ENCODE measurements at regions not wholly inside any gene's neighbourhood (a gene's known extent, or its start where the extent isn't known, plus 50 kb on each side); places are given as distances from the start of the nearest gene placed in this dataset.

GRCh38 chr16:79493911-79494310 is 106.6 kb downstream of the MAF start:
- DNase-seq, result no peak

GRCh38 chr16:79492036-79492435 is 108.5 kb downstream of the MAF start:
- DNase-seq, result no peak

GRCh38 chr16:79485020-79485419 is 115.5 kb downstream of the MAF start:
- no peak for DNase-seq

- DNase-seq, result no peak
These were observed 116.3 kb downstream of the MAF start for GRCh38 chr16:79484237-79484636.

GRCh38 chr16:79483336-79483735 is 117.2 kb downstream of the MAF start:
- no peak for DNase-seq

GRCh38 chr16:79482011-79482410 is 118.5 kb downstream of the MAF start:
- DNase-seq, result no peak

- no peak for DNase-seq
These were observed 119.6 kb downstream of the MAF start for GRCh38 chr16:79480929-79481328.

- DNase-seq, result no peak
These were observed 120.5 kb downstream of the MAF start for GRCh38 chr16:79480056-79480455.

- DNase-seq, result no peak
These were observed 124.0 kb downstream of the MAF start for GRCh38 chr16:79476580-79476979.

- DNase-seq, result no peak
These were observed 124.7 kb downstream of the MAF start for GRCh38 chr16:79475841-79476240.

- DNase-seq, result no peak
These were observed 127.1 kb downstream of the MAF start for GRCh38 chr16:79473456-79473855.

GRCh38 chr16:79472426-79472825 is 128.1 kb downstream of the MAF start:
- no peak for DNase-seq

- DNase-seq, result no peak
These were observed 130.5 kb downstream of the MAF start for GRCh38 chr16:79469999-79470398.

- no peak for DNase-seq
These were observed 131.9 kb downstream of the MAF start for GRCh38 chr16:79468631-79469030.

- no peak for DNase-seq
These were observed 132.4 kb downstream of the MAF start for GRCh38 chr16:79468121-79468552.

- no peak for DNase-seq
These were observed 134.4 kb downstream of the MAF start for GRCh38 chr16:79466111-79466510.

- no peak for DNase-seq
These were observed 136.7 kb downstream of the MAF start for GRCh38 chr16:79463841-79464240.

- DNase-seq, result no peak
These were observed 144.5 kb downstream of the MAF start for GRCh38 chr16:79456036-79456435.

- DNase-seq, result no peak
These were observed 147.9 kb downstream of the MAF start for GRCh38 chr16:79452671-79453070.

- DNase-seq, result no peak
These were observed 149.2 kb downstream of the MAF start for GRCh38 chr16:79451196-79451816.

GRCh38 chr16:79449900-79450299 is 150.6 kb downstream of the MAF start:
- DNase-seq, result no peak

GRCh38 chr16:79449067-79449769 is 151.3 kb downstream of the MAF start:
- DNase-seq, result no peak

GRCh38 chr16:79444572-79444971 is 156.0 kb downstream of the MAF start:
- DNase-seq, result no peak

- DNase-seq, result no peak
These were observed 160.6 kb downstream of the MAF start for GRCh38 chr16:79439901-79440300.
